HCT116 (cell line): ENCODE measurements at regions not wholly inside any gene's neighbourhood (a gene's known extent, or its start where the extent isn't known, plus 50 kb on each side); places are given as distances from the start of the nearest gene placed in this dataset.

Experiments
- ATAC-seq: fragments of 200-7000 bp; cut with Tn5 transposase; 2 replicates; pipeline ENCODE4 v1.9.1; 2020; ENCODE audit warnings: mild to moderate bottlenecking, moderate library complexity
- BruUV-seq: library from RNA; stranded (reverse); fragments of 400-500 nt; replicated peaks from 2 replicates; lab custom pipeline; 2021; lab: Mats Ljungman, UMichigan
- CTCF ChIA-PET: fragments of 300-600 bp; sonication (Branson Sonifier 250); formaldehyde crosslinking; loops from one replicate; lab custom pipeline; 2021; ENCODE audit warnings: antibody characterized with exemption; lab: Charles Lee
- POLR2A ChIA-PET: fragments of 300-600, 350-600 bp; sonication (Branson Sonifier 250); formaldehyde crosslinking; loops from one replicate; lab custom pipeline; 2021; ENCODE audit warnings: antibody characterized with exemption; lab: Charles Lee
- RAD21 ChIA-PET, 2 experiments: fragments of 300-600 bp; sonication (Branson Sonifier 250); formaldehyde crosslinking; loops; one replicate each; lab custom pipeline; 2023; ENCODE audit warnings: low total read pairs in 2 of 2; ENCODE audit not compliant: uncharacterized antibody in 2 of 2, unreplicated experiment in 2 of 2, low non-redundant PET in 1 of 2; lab: Charles Lee
- DNase-seq: peaks from one replicate; pipeline ENCODE4 v3.0.0-alpha.2; 2010; ENCODE audit warnings: low read depth, low spot score
- H2AFZ ChIP-seq: fragments of 200-600 bp; shearing (Covaris generic), sonication (generic); 2 replicates; pipeline ENCODE4 v1.6.1; 2017; ENCODE audit warnings: low read depth, mixed run types, mixed read lengths, antibody characterized with exemption, low read length; ENCODE audit not compliant: poor library complexity, severe bottlenecking
- H3K27ac ChIP-seq: 2 replicates; pipeline ENCODE4 v1.5.1; 2012; ENCODE audit warnings: low read depth, low read length
- H3K27me3 ChIP-seq: fragments of 200-600 bp; sonication (generic); 2 replicates; pipeline ENCODE4 v1.6.1; 2016; ENCODE audit warnings: mixed run types, low read length, mixed read lengths; ENCODE audit not compliant: insufficient read depth
- H3K36me3 ChIP-seq, 2 experiments: fragments of 200-500 bp in 1 of 2; fragments of 200-600 bp in 1 of 2; sonication (Bioruptor generic) in 1 of 2; sonication (generic) in 1 of 2; 2 replicates each; pipeline versions ENCODE4 v1.5.1 to v1.6.1; 2014 to 2016; ENCODE audit warnings: low read length in 2 of 2, inconsistent platforms in 1 of 2, mixed read lengths in 1 of 2, mixed run types in 1 of 2; ENCODE audit not compliant: insufficient read depth in 2 of 2, control insufficient read depth in 1 of 2
- H3K4me1 ChIP-seq, 2 experiments: fragments of 200-600 bp in 1 of 2; sonication (generic) in 1 of 2; 2 replicates each; pipeline versions ENCODE4 v1.5.1 to v1.6.1; 2012 to 2017; ENCODE audit warnings: low read length in 2 of 2, inconsistent platforms in 1 of 2, mild to moderate bottlenecking in 1 of 2, mixed read lengths in 1 of 2, mixed run types in 1 of 2, moderate library complexity in 1 of 2; ENCODE audit not compliant: insufficient read depth in 2 of 2, control insufficient read depth in 1 of 2
- H3K4me2 ChIP-seq: fragments of 200-600 bp; sonication (generic); 2 replicates; pipeline ENCODE4 v1.6.1; 2017; ENCODE audit warnings: mixed run types, low read length, mixed read lengths
- H3K4me3 ChIP-seq, 2 experiments: fragments of 200-600 bp in 1 of 2; sonication (generic) in 1 of 2; replicated peaks in 1 of 2; 2 replicates each; pipeline ENCODE4 v1.5.1; 2011 to 2016; ENCODE audit warnings: low read length in 2 of 2, control low read depth in 1 of 2, low read depth in 1 of 2, mild to moderate bottlenecking in 1 of 2, mixed read lengths in 1 of 2, mixed run types in 1 of 2
- H3K79me2 ChIP-seq: fragments of 200-600 bp; sonication (generic); 2 replicates; pipeline ENCODE4 v1.6.1; 2017; ENCODE audit warnings: mild to moderate bottlenecking, mixed run types, low read length, moderate library complexity, mixed read lengths; ENCODE audit not compliant: insufficient read depth
- H3K9ac ChIP-seq: fragments of 200-600 bp; sonication (generic); 2 replicates; pipeline ENCODE4 v1.6.1; 2016; ENCODE audit warnings: low read length, mixed read lengths
- H3K9me2 ChIP-seq: fragments of 200-600 bp; sonication (generic), shearing (Covaris generic); 2 replicates; pipeline ENCODE4 v1.6.1; 2017; ENCODE audit warnings: mixed run types, mild to moderate bottlenecking, moderate library complexity; ENCODE audit not compliant: insufficient read depth
- H3K9me3 ChIP-seq, 2 experiments: fragments of 200-500 bp in 1 of 2; fragments of 200-600 bp in 1 of 2; sonication (Bioruptor generic) in 1 of 2; sonication (generic) in 1 of 2; 2 replicates each; pipeline ENCODE4 v1.6.1; 2014 to 2017; ENCODE audit warnings: low read length in 2 of 2, mixed read lengths in 2 of 2, inconsistent platforms in 1 of 2, low read depth in 1 of 2, mild to moderate bottlenecking in 1 of 2, mixed run types in 1 of 2, moderate library complexity in 1 of 2; ENCODE audit not compliant: control insufficient read depth in 1 of 2, insufficient read depth in 1 of 2
- H4K20me1 ChIP-seq: fragments of 200-600 bp; sonication (generic), shearing (Covaris generic); 2 replicates; pipeline ENCODE4 v1.6.1; 2017; ENCODE audit warnings: mixed run types, mild to moderate bottlenecking, moderate library complexity; ENCODE audit not compliant: insufficient read depth
- CBX3 ChIP-seq: IDR thresholded peaks from 2 replicates; pipeline ENCODE4 v1.6.1; 2012; ENCODE audit warnings: low read depth
- CTCF ChIP-seq, 3 experiments: fragments of 200-600 bp in 1 of 3; sonication (generic) in 1 of 3; IDR thresholded peaks in 2 of 3; conservative IDR thresholded peaks in 1 of 3; 2 replicates each; pipeline ENCODE4 v1.5.1; 2012 to 2017; ENCODE audit warnings: low read depth in 2 of 3, low read length in 2 of 3, antibody characterized with exemption in 1 of 3, borderline replicate concordance in 1 of 3, control low read depth in 1 of 3, mild to moderate bottlenecking in 1 of 3, mixed read lengths in 1 of 3, mixed run types in 1 of 3, moderate library complexity in 1 of 3; ENCODE audit not compliant: insufficient read depth in 1 of 3
- EZH2phosphoT487 ChIP-seq: fragments of 200-600 bp; IDR thresholded peaks from 2 replicates; pipeline ENCODE4 v1.6.1; 2018; ENCODE audit warnings: antibody characterized with exemption, borderline replicate concordance
- FOSL1 ChIP-seq: IDR thresholded peaks from 2 replicates; pipeline ENCODE4 v1.6.1; 2012; ENCODE audit warnings: low read depth
- JUND ChIP-seq: IDR thresholded peaks from 2 replicates; pipeline ENCODE4 v1.6.1; 2012
- MAX ChIP-seq: IDR thresholded peaks from 2 replicates; pipeline ENCODE4 v1.6.1; 2012
- POLR2A ChIP-seq: IDR thresholded peaks from 2 replicates; pipeline ENCODE4 v1.7.0; 2011; ENCODE audit warnings: borderline replicate concordance; ENCODE audit not compliant: insufficient read depth, insufficient read length; ENCODE audit errors: extremely low read depth
- POLR2AphosphoS5 ChIP-seq: IDR thresholded peaks from 2 replicates; pipeline ENCODE4 v1.6.1; 2011; ENCODE audit warnings: mild to moderate bottlenecking, low read depth, low read length, moderate library complexity
- RAD21 ChIP-seq: IDR thresholded peaks from 2 replicates; pipeline ENCODE4 v1.6.1; 2012; ENCODE audit warnings: low read depth, mild to moderate bottlenecking
- SP1 ChIP-seq: IDR thresholded peaks from 2 replicates; pipeline ENCODE4 v1.6.1; 2012; ENCODE audit warnings: low read depth
- TCF7L2 ChIP-seq: IDR thresholded peaks from 2 replicates; pipeline ENCODE4 v1.7.0; 2011; ENCODE audit warnings: borderline replicate concordance, inconsistent platforms; ENCODE audit not compliant: insufficient read depth, insufficient read length; ENCODE audit errors: extremely low read depth
- YY1 ChIP-seq: IDR thresholded peaks from 2 replicates; pipeline ENCODE4 v1.6.1; 2011; ENCODE audit warnings: low read length, low read depth, moderate library complexity, mild to moderate bottlenecking; ENCODE audit not compliant: insufficient replicate concordance; ENCODE audit errors: extremely low read depth
- ZFX ChIP-seq: fragments of 450-650 bp; IDR thresholded peaks from 2 replicates; pipeline ENCODE4 v1.6.1; 2017
- ZNF274 ChIP-seq: fragments of 200-500 bp; sonication (Bioruptor generic); IDR thresholded peaks from 2 replicates; pipeline ENCODE4 v1.6.1; 2014; ENCODE audit warnings: mild to moderate bottlenecking, low read depth, low read length, inconsistent platforms
- intact Hi-C: fragments of 100-400 bp; cut with micrococcal nuclease; formaldehyde crosslinking; loops from 2 replicates; pipeline ENCODE4 v1.10.0; 2022
- TF ChIP-seq, protein P1 (sequence below): IDR thresholded peaks from 2 replicates; pipeline ENCODE4 v1.6.1; 2011; ENCODE audit warnings: mild to moderate bottlenecking, low read length, moderate library complexity; ENCODE audit not compliant: insufficient replicate concordance; ENCODE audit errors: extremely low read depth
- TF ChIP-seq, protein P2 (sequence below): IDR thresholded peaks from 2 replicates; pipeline ENCODE4 v1.6.1; 2012

DNA sequence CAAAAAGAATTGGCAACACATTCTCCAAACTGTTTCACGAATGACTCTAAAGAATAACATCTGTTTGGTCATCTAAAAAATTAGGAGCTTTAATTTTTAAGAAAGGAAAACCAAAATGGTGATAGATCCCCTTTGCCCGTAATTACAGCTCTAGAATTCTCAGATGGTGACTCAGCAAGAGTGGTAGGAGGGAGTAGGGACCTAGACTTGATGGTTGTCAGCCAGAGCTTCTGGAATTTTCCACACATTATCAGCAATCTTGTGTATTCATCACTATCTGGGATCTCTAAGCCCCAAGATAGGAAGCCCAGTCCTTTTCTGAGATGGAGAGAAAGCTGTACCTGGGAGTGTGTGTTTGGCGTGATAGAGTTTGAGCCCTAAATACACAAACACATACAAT lies 103.9 kb upstream of the RAB40AL start:
- POLR2A ChIA-PET: no interaction called here
- no peak overlapping the region for H2AFZ ChIP-seq
- H3K79me2 ChIP-seq: no peaks in the 10 kb centered on the region
- H3K9ac ChIP-seq: no peak overlapping the region
- BruUV-seq: no TSS peak
- RAD21 ChIA-PET: no interaction called here
- peaks cover 0 to 8% of the 10 kb centered on the region in 2 experiments; a peak in 1 of 4 replicates for H3K4me1 ChIP-seq
- H3K9me3 ChIP-seq: no peaks in the 10 kb centered on the region
- DNase-seq: no peak
- no peak overlapping the region for H3K4me3 ChIP-seq
- no peaks in the 10 kb centered on the region for H3K9me2 ChIP-seq
- H3K27ac ChIP-seq: no peak overlapping the region
- H3K36me3 ChIP-seq: no peaks in the 10 kb centered on the region
- no peak overlapping the region for H3K4me2 ChIP-seq
- ATAC-seq: no peak
- H3K27me3 ChIP-seq: no peaks in the 10 kb centered on the region
- TF ChIP-seq SP1 (no peak), YY1 (no peak), ZFX (no peak), POLR2AphosphoS5 (no peak), CTCF (IDR thresholded peaks at IDR 0.05 in 2 of 3, conservative IDR thresholded peaks at IDR 0.05 in 1 of 3; ENCODE audit: borderline replicate concordance in 1 of 3, insufficient read depth in 1 of 3, low read depth in 2 of 3, low read length in 2 of 3) (no peak), FOSL1 (no peak), CBX3 (no peak), MAX (no peak), RAD21 (no peak), EZH2phosphoT487 (no peak), POLR2A (no peak), TCF7L2 (no peak), JUND (no peak), ZNF274 (no peak)
- TF ChIP-seq, protein P1, sequence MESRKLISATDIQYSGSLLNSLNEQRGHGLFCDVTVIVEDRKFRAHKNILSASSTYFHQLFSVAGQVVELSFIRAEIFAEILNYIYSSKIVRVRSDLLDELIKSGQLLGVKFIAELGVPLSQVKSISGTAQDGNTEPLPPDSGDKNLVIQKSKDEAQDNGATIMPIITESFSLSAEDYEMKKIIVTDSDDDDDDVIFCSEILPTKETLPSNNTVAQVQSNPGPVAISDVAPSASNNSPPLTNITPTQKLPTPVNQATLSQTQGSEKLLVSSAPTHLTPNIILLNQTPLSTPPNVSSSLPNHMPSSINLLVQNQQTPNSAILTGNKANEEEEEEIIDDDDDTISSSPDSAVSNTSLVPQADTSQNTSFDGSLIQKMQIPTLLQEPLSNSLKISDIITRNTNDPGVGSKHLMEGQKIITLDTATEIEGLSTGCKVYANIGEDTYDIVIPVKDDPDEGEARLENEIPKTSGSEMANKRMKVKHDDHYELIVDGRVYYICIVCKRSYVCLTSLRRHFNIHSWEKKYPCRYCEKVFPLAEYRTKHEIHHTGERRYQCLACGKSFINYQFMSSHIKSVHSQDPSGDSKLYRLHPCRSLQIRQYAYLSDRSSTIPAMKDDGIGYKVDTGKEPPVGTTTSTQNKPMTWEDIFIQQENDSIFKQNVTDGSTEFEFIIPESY: no peak
- TF ChIP-seq, protein P2, sequence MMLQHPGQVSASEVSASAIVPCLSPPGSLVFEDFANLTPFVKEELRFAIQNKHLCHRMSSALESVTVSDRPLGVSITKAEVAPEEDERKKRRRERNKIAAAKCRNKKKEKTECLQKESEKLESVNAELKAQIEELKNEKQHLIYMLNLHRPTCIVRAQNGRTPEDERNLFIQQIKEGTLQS: no peak
- intact Hi-C loops: loop anchor here (10.0 kb wide), 1 partner anchor 342 kb away; no protein-coding TSS in a partner anchor
- H4K20me1 ChIP-seq: no peaks in the 10 kb centered on the region
- CTCF ChIA-PET: no interaction called here
